ENCODE measurements at regions not wholly inside any gene's neighbourhood (a gene's known extent, or its start where the extent isn't known, plus 50 kb on each side); places are given as distances from the start of the nearest gene placed in this dataset.
A peak's percentile ranks its signal among the peaks of the same experiment; 100 is the strongest.

DNA sequence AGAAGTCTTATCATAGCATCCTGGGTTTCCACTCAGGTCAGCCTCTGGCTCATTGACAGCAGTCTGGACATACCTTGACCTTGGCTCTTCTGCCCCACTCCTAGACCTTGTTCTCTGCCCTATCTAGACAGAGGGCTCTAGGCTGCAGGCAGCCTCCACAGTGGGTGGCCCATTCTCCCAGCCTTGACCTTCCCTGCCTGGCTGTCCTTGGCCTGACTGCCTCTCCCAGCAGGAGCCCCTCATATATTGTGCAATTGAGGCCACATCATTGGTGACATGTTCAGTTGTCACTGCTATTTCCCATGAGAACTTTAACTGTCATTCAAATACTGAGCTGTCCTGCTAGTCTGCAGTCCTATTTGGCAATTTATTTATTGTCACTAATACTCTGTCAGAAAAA, 503.4 kb downstream of the PLXNA4 start:
- no peak for DNase-seq

GRCh38 chr7:132072165-132072564, 504.1 kb downstream of the PLXNA4 start:
- DNase-seq, result no peak

DNA sequence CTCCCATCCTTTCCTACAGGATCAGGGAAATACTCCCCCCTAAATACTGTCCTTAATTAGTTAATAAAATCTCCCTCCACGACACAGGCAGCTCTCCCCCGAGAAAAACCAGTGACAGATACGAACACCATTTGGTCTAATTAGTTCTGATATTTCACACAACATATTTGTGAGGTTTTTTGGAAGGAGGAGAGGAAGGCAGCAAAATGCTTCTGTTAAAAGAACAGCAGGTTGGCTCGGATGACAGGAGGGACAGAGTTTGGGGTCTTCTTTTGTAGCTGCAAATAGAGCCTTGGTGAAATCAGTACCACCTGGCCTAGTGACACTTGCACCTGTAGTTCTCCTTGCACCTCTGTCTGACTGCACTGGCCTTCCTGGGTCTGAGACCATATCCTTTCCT, 507.0 kb downstream of the PLXNA4 start:
- no peak for DNase-seq

DNA sequence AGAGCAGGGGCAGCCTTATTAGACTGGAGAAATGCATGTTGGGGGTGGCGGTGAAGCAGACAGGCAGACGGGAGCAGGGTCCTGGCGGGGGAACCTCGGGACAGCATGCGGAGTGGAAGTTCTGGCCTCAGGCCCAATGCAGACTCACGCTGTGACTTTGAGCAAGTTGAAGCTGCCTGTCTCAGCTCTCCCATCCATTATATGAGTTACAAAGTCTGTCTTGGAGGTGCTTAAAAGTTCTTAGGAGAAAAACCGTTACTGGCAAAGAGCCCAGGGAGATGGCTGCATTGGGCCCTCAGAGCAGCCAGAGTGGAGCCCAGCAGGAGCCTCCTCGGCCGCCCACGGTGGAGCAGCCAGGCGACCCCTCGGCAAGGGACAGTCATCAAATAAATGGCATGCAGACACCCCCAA, 509.5 kb downstream of the PLXNA4 start:
- no peak for DNase-seq

GRCh38 chr7:132065989-132066603, 509.7 kb upstream of the PODXL start:
- DNase-seq, result no peak

DNA sequence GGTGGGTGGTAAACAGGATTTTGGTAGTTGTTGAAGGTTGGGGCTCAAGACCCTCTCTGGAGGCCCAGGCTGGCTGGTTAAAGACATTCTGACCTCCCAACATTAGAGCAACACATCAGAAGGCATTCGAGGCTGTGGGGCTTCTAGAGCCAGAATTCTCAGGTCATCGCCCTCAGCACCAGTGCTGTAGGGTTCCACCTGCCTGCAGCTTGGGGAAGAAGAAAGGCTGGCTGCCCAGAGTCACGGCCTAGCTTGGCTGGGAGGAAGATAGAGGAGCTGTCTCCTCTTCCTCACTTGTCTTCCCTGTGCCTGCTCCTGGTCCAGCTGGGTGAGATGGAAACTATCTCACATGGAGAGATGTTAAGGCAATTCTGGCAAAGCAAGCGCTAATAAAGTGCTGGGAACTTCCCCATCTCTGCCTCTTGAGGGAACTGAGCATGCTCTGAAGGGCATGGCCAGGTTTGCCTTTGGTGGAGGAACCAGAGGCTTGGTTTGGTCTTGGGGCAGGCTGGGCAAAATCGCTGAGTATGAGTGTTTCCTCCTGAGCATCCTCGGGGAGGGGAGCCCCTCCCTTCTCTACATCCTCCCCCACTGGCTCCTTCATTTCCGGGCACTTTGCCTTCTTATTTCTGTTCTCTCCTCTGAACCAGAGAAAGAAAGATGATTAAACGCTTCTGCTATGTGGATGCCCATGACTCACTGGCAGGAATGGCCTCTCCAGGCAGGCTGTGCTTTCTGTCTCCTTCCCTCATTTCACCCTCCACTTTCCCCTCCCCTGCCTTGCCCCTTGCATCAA, 509.0 kb upstream of the PODXL start:
- DNase-seq, result no peak

DNA sequence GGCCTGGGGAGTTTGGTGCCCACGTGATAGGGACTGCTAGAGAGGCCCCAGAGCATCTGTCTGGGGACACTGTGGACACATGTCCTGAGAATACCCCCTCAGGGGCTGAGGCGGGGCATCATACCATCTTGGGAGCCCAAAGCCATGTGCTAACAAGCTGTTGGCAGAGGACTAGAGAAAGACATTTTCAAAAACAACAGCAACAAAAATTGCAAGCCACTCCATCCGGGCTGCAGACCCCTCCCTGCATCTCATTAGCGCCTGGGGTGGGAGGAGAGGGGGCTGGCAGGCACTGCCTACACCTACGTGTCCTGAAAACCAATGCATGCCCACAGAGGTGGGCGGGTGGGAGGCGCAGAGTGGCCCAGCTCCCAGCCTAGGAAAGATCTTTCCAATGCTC, 507.4 kb upstream of the PODXL start:
- no peak for DNase-seq

DNA sequence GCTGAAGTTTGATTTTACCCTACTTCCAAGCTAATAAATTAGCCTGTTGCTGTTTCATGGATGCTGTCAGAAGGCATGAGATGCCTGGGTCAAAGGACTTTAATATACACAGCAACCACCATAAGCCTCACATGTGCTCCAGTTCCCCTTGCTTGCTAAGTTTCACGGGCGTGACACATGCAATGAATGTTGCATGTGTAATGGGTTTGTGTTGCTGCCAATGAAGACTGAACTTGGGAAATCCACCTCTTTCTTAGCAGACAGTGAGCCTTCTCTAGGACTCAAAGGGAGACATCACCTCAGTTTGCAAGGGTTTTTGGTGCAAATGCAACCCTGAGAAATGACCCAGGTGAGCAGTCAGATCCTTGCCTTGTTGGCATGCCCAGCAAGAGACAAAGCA, 505.5 kb upstream of the PODXL start:
- no peak for DNase-seq

DNA sequence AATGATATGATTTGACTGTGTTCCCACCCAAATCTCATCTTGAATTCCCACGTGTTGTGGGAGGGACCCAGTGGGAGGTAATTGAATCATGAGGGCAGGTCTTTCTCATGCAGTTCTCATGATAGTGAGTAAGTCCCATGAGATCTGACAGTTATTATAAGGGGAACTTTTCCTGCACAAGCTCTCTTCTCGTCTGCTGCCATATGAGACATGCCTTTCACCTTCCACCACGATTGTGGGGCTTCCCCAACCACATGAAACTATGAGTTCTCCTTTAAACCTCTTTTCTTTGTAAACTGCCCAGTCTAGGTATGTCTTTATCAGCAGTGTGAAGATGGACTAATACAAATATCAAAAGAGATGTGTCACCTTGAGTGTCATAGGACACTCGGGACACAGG, 502.7 kb upstream of the PODXL start:
- DNase-seq, result no peak

DNA sequence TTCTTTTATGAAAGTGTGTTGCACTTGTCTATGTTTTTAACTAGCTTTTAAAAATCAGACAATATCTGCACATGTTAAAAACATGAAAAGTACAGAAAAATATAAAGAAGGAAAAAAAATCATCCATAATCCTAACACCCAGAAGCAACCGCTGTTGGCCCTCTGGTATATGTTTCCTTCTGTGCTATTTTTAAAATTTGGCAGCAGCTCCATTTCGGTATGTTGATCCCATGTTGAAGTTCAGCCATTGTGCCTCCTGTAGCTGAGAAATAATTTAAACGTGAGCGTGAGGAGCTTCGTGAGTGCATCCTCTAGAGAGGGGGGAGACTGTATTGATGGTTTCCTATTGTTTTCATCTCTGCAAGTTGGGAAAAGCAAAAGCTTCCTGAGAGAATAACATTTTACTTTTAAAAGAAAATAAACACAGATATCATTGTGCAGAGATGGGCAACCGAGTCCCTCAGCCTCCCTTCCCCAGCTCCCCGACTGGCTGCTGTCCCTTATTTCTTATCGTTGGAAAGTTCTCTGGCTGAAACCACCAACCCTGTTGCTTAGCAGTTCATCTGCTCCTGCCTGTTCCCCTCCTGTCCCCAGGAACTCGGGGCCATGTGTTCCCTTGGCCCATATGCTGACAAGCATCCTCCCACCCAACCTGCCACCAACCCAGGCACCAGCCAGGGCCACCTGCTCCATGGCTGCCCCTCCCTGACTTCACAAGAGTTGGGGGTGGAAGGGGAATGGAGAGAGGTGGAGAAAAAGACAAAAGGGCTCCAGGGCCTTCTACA, 499.1 kb upstream of the PODXL start:
- DNase-seq, result no peak

DNA sequence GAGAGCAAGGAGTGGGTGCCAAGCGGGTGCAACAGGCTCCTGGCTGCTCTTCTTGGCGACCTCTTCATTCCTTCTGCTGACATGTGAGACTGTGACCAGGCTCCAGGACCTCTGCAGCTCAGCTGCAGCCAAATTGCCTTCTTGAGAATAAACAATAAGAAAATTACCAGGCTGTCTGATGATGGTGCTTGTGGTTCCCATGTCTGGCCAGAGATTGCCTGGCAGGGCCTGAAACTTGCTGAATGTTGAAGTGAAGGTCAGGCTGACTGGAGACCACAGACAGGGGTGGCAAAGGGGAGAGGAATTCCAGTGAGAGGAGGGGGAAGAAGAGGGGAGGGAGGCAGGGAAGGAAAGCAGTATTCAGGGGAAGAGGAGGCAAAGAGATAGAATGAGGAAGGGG, 497.4 kb upstream of the PODXL start:
- DNase-seq, result no peak

- no peak for DNase-seq
Observed at GRCh38 chr7:132051311-132051710, 494.9 kb upstream of the PODXL start.

GRCh38 chr7:132049462-132050304, 493.3 kb upstream of the PODXL start:
- DNase-seq, result peak; percentile 13

DNA sequence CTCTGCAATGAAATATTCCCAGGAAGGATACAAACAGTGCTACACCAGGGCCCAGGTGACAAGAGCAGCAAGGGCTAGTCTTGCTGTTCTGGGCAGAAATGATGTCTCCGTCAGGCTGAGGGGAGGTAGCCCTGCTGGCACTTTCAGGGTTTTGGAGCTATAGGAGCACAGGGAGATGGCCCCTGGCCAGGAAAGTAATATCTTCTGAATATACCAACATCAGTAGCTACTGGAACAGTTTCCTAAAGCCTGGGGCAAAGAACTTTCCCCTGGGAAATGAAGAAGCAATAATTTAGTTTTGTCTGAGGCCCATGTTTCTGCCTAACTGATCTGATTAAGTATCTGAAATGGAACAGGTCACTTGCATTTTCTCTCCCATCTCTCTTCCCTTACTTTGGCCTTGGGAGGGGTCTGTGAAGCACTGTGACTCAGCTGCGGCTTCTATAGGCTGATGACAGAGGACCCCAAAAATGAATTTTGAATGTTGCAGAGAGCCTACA, 489.1 kb upstream of the PODXL start:
- DNase-seq, result no peak

GRCh38 chr7:132045002-132045401, 488.6 kb upstream of the PODXL start:
- no peak for DNase-seq

DNA sequence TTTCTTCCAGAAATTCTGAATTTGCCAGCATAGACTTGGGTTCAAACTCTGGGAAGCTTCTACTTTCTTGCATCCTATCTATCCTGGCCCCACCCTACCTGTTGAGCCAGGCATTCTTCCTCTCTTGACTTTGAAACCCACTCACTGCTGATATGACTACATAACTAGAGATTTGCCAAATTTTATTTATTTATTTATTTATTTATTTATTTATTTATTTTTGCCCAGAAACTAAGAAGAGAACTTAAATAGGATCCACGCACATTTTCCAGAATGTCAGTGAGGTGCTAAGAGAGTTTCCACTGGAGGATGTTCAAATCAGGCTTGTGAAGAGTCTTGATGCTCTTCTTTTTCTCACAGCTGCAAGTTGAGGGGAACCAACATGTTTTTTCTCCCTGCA, 487.8 kb upstream of the PODXL start:
- no peak for DNase-seq

DNA sequence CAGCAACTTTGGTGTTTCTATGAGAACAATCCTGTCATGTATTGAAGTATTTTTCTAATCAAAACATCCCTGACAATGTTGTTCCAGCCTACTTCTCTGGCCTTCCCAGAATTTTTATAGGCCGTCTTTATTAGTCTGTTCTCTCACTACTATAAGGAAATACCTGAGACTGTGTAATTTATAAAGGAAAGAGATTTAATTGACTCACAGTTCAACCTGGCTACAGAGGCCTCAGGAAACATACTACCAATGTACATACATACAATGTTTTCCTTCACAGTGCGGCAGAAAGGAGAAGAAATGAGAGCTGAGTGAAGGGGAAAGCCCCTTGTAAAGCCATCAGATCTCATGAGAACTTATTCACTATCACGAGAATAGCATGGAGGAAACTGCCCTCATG, 484.7 kb upstream of the PODXL start:
- no peak for DNase-seq

DNA sequence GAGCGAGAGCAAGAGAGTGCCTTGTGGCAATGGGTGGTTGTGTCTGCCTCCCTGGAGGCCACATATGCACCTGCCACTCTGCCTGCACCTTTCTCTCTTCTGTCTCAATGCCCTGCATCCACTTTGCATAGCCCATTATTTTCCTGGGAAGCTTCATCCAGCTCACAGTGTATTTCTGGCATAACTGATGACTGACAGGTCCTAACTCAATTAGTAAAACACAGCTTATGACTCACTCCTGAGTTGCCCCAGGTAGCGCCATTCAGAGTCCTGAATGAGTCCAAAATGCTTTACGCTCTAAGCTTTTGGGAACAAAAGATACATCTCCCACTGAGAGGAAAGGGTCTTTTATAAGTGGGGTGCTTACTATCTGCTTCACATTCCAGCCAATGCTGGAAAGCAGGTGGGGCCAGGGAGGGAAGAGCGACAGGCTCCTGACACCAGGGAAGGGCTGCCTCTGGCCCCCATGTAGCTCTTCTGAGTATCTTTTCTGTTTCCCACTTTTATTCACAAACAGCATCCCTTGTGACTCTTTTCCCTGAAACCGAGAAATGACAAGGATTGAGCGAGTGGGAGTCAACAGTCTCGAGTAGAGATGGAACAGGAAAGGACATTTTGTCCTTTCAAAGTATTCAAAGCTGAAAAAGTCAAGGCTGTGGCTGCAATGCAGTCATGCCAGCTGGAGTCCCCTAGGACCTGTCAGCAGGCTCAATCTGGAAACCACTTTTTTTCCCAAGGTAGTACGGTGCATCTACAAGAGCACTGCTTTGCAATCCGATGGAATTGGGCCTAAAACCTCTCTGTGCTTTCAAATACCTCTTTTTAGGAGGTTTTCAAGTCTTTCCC, 479.3 kb upstream of the PODXL start:
- no peak for DNase-seq

DNA sequence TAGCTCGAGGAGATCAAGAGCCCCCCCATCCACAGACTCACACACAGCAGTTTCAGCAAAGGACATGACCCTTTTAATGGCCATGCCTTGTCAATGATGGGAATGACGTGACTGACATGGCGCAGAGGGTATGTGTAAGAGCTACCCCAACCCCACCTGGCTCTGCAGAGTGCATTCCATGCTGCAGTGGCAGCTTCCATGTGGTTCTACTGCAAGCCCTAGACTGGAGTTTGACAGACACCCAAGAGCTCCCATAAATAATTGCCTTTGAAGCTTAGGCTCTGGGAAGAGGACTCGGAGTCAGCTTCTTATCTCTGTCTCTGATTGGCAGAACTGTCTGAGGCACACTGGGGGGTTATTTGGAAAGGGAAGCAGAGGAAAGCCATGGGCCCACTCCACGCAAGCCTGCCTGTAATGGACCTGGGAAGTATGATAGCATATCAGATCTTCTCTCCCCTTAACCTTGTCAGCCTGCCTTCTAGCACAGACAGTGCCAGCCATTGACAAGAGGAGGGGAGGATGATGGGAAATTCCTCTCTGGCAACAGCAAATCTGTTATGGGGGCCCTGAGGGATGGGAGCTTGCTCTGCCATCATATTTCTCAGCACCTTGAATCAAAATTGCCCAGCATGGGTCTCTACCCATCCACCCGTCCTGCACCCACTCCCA, 478.5 kb upstream of the PODXL start:
- no peak for DNase-seq

GRCh38 chr7:132030883-132031282, 474.5 kb upstream of the PODXL start:
- DNase-seq, result no peak

DNA sequence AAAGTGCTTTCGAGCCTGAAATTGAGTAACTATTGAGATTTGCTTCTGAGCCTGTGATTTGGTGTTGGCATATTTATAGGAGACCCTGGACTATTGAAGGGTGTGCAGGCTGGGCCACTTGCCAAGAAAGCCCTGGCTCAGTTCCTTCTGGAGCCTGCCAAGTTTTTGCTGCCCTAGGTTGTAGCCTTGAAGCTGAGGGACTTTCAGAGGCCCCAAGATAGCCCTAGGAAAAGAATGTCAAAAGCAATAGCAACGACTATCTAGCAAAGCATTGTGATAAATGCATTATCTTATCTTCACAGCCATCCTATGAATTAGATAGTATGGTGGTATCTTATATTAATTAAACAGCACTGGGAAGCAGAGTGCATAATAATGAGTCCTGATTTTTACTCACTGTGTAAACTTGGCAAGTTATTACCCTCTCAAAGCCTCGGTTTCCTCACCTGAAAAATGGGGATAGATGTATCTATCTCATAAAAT, 473.7 kb upstream of the PODXL start:
- DNase-seq, result no peak
